HCT116 (cell line): ENCODE measurements at regions not wholly inside any gene's neighbourhood (a gene's known extent, or its start where the extent isn't known, plus 50 kb on each side); places are given as distances from the start of the nearest gene placed in this dataset.

Experiments
- ATAC-seq: fragments of 200-7000 bp; cut with Tn5 transposase; 2 replicates; pipeline ENCODE4 v1.9.1; 2020; ENCODE audit warnings: mild to moderate bottlenecking, moderate library complexity
- BruUV-seq: library from RNA; stranded (reverse); fragments of 400-500 nt; replicated peaks from 2 replicates; lab custom pipeline; 2021; lab: Mats Ljungman, UMichigan
- CTCF ChIA-PET: fragments of 300-600 bp; sonication (Branson Sonifier 250); formaldehyde crosslinking; loops from one replicate; lab custom pipeline; 2021; ENCODE audit warnings: antibody characterized with exemption; lab: Charles Lee
- POLR2A ChIA-PET: fragments of 300-600, 350-600 bp; sonication (Branson Sonifier 250); formaldehyde crosslinking; loops from one replicate; lab custom pipeline; 2021; ENCODE audit warnings: antibody characterized with exemption; lab: Charles Lee
- RAD21 ChIA-PET, 2 experiments: fragments of 300-600 bp; sonication (Branson Sonifier 250); formaldehyde crosslinking; loops; one replicate each; lab custom pipeline; 2023; ENCODE audit warnings: low total read pairs in 2 of 2; ENCODE audit not compliant: uncharacterized antibody in 2 of 2, unreplicated experiment in 2 of 2, low non-redundant PET in 1 of 2; lab: Charles Lee
- DNase-seq: peaks from one replicate; pipeline ENCODE4 v3.0.0-alpha.2; 2010; ENCODE audit warnings: low read depth, low spot score
- H2AFZ ChIP-seq: fragments of 200-600 bp; shearing (Covaris generic), sonication (generic); 2 replicates; pipeline ENCODE4 v1.6.1; 2017; ENCODE audit warnings: low read depth, mixed run types, mixed read lengths, antibody characterized with exemption, low read length; ENCODE audit not compliant: poor library complexity, severe bottlenecking
- H3K27ac ChIP-seq: 2 replicates; pipeline ENCODE4 v1.5.1; 2012; ENCODE audit warnings: low read depth, low read length
- H3K27me3 ChIP-seq: fragments of 200-600 bp; sonication (generic); 2 replicates; pipeline ENCODE4 v1.6.1; 2016; ENCODE audit warnings: mixed run types, low read length, mixed read lengths; ENCODE audit not compliant: insufficient read depth
- H3K36me3 ChIP-seq, 2 experiments: fragments of 200-500 bp in 1 of 2; fragments of 200-600 bp in 1 of 2; sonication (Bioruptor generic) in 1 of 2; sonication (generic) in 1 of 2; 2 replicates each; pipeline versions ENCODE4 v1.5.1 to v1.6.1; 2014 to 2016; ENCODE audit warnings: low read length in 2 of 2, inconsistent platforms in 1 of 2, mixed read lengths in 1 of 2, mixed run types in 1 of 2; ENCODE audit not compliant: insufficient read depth in 2 of 2, control insufficient read depth in 1 of 2
- H3K4me1 ChIP-seq, 2 experiments: fragments of 200-600 bp in 1 of 2; sonication (generic) in 1 of 2; 2 replicates each; pipeline versions ENCODE4 v1.5.1 to v1.6.1; 2012 to 2017; ENCODE audit warnings: low read length in 2 of 2, inconsistent platforms in 1 of 2, mild to moderate bottlenecking in 1 of 2, mixed read lengths in 1 of 2, mixed run types in 1 of 2, moderate library complexity in 1 of 2; ENCODE audit not compliant: insufficient read depth in 2 of 2, control insufficient read depth in 1 of 2
- H3K4me2 ChIP-seq: fragments of 200-600 bp; sonication (generic); 2 replicates; pipeline ENCODE4 v1.6.1; 2017; ENCODE audit warnings: mixed run types, low read length, mixed read lengths
- H3K4me3 ChIP-seq, 2 experiments: fragments of 200-600 bp in 1 of 2; sonication (generic) in 1 of 2; replicated peaks in 1 of 2; 2 replicates each; pipeline ENCODE4 v1.5.1; 2011 to 2016; ENCODE audit warnings: low read length in 2 of 2, control low read depth in 1 of 2, low read depth in 1 of 2, mild to moderate bottlenecking in 1 of 2, mixed read lengths in 1 of 2, mixed run types in 1 of 2
- H3K79me2 ChIP-seq: fragments of 200-600 bp; sonication (generic); 2 replicates; pipeline ENCODE4 v1.6.1; 2017; ENCODE audit warnings: mild to moderate bottlenecking, mixed run types, low read length, moderate library complexity, mixed read lengths; ENCODE audit not compliant: insufficient read depth
- H3K9ac ChIP-seq: fragments of 200-600 bp; sonication (generic); 2 replicates; pipeline ENCODE4 v1.6.1; 2016; ENCODE audit warnings: low read length, mixed read lengths
- H3K9me2 ChIP-seq: fragments of 200-600 bp; sonication (generic), shearing (Covaris generic); 2 replicates; pipeline ENCODE4 v1.6.1; 2017; ENCODE audit warnings: mixed run types, mild to moderate bottlenecking, moderate library complexity; ENCODE audit not compliant: insufficient read depth
- H3K9me3 ChIP-seq, 2 experiments: fragments of 200-500 bp in 1 of 2; fragments of 200-600 bp in 1 of 2; sonication (Bioruptor generic) in 1 of 2; sonication (generic) in 1 of 2; 2 replicates each; pipeline ENCODE4 v1.6.1; 2014 to 2017; ENCODE audit warnings: low read length in 2 of 2, mixed read lengths in 2 of 2, inconsistent platforms in 1 of 2, low read depth in 1 of 2, mild to moderate bottlenecking in 1 of 2, mixed run types in 1 of 2, moderate library complexity in 1 of 2; ENCODE audit not compliant: control insufficient read depth in 1 of 2, insufficient read depth in 1 of 2
- H4K20me1 ChIP-seq: fragments of 200-600 bp; sonication (generic), shearing (Covaris generic); 2 replicates; pipeline ENCODE4 v1.6.1; 2017; ENCODE audit warnings: mixed run types, mild to moderate bottlenecking, moderate library complexity; ENCODE audit not compliant: insufficient read depth
- EGR1 ChIP-seq: IDR thresholded peaks from 2 replicates; pipeline ENCODE4 v1.6.1; 2012; ENCODE audit warnings: low read depth
- ELF1 ChIP-seq: IDR thresholded peaks from 2 replicates; pipeline ENCODE4 v1.6.1; 2012; ENCODE audit warnings: low read depth, borderline replicate concordance
- EZH2 ChIP-seq: fragments of 200-600 bp; sonication (generic); IDR thresholded peaks from 2 replicates; pipeline ENCODE4 v1.6.1; 2017; ENCODE audit warnings: antibody characterized with exemption, mixed run types
- EZH2phosphoT487 ChIP-seq: fragments of 200-600 bp; IDR thresholded peaks from 2 replicates; pipeline ENCODE4 v1.6.1; 2018; ENCODE audit warnings: antibody characterized with exemption, borderline replicate concordance
- FOSL1 ChIP-seq: IDR thresholded peaks from 2 replicates; pipeline ENCODE4 v1.6.1; 2012; ENCODE audit warnings: low read depth
- SP1 ChIP-seq: IDR thresholded peaks from 2 replicates; pipeline ENCODE4 v1.6.1; 2012; ENCODE audit warnings: low read depth
- YY1 ChIP-seq: IDR thresholded peaks from 2 replicates; pipeline ENCODE4 v1.6.1; 2011; ENCODE audit warnings: low read length, low read depth, moderate library complexity, mild to moderate bottlenecking; ENCODE audit not compliant: insufficient replicate concordance; ENCODE audit errors: extremely low read depth
- intact Hi-C: fragments of 100-400 bp; cut with micrococcal nuclease; formaldehyde crosslinking; loops from 2 replicates; pipeline ENCODE4 v1.10.0; 2022
- TF ChIP-seq, protein P1 (sequence below): IDR thresholded peaks from 2 replicates; pipeline ENCODE4 v1.6.1; 2012; ENCODE audit warnings: low read depth
- TF ChIP-seq, protein P2 (sequence below): IDR thresholded peaks from 2 replicates; pipeline ENCODE4 v1.6.1; 2011; ENCODE audit warnings: mild to moderate bottlenecking, low read length, moderate library complexity; ENCODE audit not compliant: insufficient replicate concordance; ENCODE audit errors: extremely low read depth
- TF ChIP-seq, protein P3 (sequence below): IDR thresholded peaks from 2 replicates; pipeline ENCODE4 v1.6.1; 2012

DNA sequence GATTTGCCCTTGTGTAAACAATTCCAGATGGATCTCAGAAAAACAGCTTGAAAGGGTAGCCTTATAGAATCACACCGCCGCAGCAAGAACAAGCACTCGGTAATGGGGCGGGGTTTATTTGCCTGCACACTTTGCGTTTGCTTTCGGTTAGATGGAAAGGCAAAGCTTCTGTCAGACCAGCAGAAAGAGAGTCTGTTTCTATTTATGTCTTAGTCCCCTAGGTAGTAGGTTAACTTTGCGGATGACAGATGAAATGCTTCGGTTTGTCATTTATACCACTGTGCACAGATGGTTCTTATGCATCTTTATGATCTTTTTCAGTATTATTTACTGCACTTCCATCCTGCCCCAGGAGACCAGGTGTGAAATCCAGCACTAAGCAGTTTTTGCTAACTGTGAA, 62.2 kb downstream of the PYDC2 start:
- Histone ChIP-seq H3K9ac (no peak overlapping the region), H4K20me1 (no peaks in the 10 kb centered on the region), H3K4me2 (no peak overlapping the region), H3K36me3 (no peaks in the 10 kb centered on the region), H3K9me3 (no peaks in the 10 kb centered on the region), H3K27ac (no peak overlapping the region), H3K79me2 (no peaks in the 10 kb centered on the region), H2AFZ (no peak overlapping the region), H3K4me3 (no peak overlapping the region), H3K27me3 (no peaks in the 10 kb centered on the region), H3K9me2 (no peaks in the 10 kb centered on the region), H3K4me1 (no peaks in the 10 kb centered on the region)
- ChIA-PET POLR2A (no interaction called here), RAD21 (no interaction called here), CTCF (no interaction called here)
- no TSS peak for BruUV-seq
- no peak for TF ChIP-seq ELF1
- no peak for TF ChIP-seq FOSL1
- no peak for TF ChIP-seq EGR1
- TF ChIP-seq, protein P1, sequence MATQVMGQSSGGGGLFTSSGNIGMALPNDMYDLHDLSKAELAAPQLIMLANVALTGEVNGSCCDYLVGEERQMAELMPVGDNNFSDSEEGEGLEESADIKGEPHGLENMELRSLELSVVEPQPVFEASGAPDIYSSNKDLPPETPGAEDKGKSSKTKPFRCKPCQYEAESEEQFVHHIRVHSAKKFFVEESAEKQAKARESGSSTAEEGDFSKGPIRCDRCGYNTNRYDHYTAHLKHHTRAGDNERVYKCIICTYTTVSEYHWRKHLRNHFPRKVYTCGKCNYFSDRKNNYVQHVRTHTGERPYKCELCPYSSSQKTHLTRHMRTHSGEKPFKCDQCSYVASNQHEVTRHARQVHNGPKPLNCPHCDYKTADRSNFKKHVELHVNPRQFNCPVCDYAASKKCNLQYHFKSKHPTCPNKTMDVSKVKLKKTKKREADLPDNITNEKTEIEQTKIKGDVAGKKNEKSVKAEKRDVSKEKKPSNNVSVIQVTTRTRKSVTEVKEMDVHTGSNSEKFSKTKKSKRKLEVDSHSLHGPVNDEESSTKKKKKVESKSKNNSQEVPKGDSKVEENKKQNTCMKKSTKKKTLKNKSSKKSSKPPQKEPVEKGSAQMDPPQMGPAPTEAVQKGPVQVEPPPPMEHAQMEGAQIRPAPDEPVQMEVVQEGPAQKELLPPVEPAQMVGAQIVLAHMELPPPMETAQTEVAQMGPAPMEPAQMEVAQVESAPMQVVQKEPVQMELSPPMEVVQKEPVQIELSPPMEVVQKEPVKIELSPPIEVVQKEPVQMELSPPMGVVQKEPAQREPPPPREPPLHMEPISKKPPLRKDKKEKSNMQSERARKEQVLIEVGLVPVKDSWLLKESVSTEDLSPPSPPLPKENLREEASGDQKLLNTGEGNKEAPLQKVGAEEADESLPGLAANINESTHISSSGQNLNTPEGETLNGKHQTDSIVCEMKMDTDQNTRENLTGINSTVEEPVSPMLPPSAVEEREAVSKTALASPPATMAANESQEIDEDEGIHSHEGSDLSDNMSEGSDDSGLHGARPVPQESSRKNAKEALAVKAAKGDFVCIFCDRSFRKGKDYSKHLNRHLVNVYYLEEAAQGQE = no peak
- no peak for TF ChIP-seq SP1
- TF ChIP-seq YY1 = no peak
- intact Hi-C loops = no loop called here
- no peak for ATAC-seq
- no peak for DNase-seq

DNA sequence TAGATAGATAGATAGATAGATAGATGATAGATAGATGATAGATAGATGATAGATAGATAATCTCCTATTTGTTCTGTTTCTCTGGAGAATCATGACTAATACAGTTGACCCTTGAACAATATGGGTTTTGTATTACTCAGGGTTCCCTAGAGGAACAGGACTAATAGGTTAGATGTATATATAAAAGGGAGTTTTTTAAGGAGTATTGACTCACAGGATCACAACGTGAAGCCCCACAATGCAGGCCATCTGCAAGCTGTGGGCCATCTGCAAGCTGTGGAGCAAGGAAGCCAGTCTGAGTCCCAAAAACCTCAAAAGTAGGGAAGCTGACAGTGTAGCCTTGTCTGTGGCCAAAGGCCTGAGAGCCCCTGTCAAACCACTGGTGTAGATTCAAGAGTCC, 67.6 kb downstream of the PYDC2 start:
- Histone ChIP-seq H3K9ac (no peak overlapping the region), H3K9me3 (no peaks in the 10 kb centered on the region), H4K20me1 (no peaks in the 10 kb centered on the region), H3K79me2 (no peaks in the 10 kb centered on the region), H3K4me1 (no peaks in the 10 kb centered on the region), H3K9me2 (no peaks in the 10 kb centered on the region), H3K27me3 (no peaks in the 10 kb centered on the region), H3K36me3 (no peaks in the 10 kb centered on the region), H3K4me3 (no peak overlapping the region), H3K4me2 (no peak overlapping the region), H2AFZ (no peak overlapping the region), H3K27ac (no peak overlapping the region)
- no peak for ATAC-seq
- no peak for DNase-seq
- intact Hi-C loops = no loop called here
- POLR2A ChIA-PET = no interaction called here
- no TSS peak for BruUV-seq
- CTCF ChIA-PET = no interaction called here
- TF ChIP-seq, protein P2, sequence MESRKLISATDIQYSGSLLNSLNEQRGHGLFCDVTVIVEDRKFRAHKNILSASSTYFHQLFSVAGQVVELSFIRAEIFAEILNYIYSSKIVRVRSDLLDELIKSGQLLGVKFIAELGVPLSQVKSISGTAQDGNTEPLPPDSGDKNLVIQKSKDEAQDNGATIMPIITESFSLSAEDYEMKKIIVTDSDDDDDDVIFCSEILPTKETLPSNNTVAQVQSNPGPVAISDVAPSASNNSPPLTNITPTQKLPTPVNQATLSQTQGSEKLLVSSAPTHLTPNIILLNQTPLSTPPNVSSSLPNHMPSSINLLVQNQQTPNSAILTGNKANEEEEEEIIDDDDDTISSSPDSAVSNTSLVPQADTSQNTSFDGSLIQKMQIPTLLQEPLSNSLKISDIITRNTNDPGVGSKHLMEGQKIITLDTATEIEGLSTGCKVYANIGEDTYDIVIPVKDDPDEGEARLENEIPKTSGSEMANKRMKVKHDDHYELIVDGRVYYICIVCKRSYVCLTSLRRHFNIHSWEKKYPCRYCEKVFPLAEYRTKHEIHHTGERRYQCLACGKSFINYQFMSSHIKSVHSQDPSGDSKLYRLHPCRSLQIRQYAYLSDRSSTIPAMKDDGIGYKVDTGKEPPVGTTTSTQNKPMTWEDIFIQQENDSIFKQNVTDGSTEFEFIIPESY = no peak
- TF ChIP-seq, protein P3, sequence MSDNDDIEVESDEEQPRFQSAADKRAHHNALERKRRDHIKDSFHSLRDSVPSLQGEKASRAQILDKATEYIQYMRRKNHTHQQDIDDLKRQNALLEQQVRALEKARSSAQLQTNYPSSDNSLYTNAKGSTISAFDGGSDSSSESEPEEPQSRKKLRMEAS = no peak
- no peak for TF ChIP-seq ELF1
- no peak for TF ChIP-seq EZH2phosphoT487
- no peak for TF ChIP-seq YY1
- no peak for TF ChIP-seq EGR1
- TF ChIP-seq FOSL1 = no peak
- TF ChIP-seq SP1 = no peak
- no peak for TF ChIP-seq EZH2
- RAD21 ChIA-PET = no interaction called here
